ENCODE measurements at regions not wholly inside any gene's neighbourhood (a gene's known extent, or its start where the extent isn't known, plus 50 kb on each side); places are given as distances from the start of the nearest gene placed in this dataset.
"Not testable (repeated sequence)": the region's sequence is repeated elsewhere in the genome, so short reads cannot be mapped to it uniquely, and the experiment has no call there.

DNA sequence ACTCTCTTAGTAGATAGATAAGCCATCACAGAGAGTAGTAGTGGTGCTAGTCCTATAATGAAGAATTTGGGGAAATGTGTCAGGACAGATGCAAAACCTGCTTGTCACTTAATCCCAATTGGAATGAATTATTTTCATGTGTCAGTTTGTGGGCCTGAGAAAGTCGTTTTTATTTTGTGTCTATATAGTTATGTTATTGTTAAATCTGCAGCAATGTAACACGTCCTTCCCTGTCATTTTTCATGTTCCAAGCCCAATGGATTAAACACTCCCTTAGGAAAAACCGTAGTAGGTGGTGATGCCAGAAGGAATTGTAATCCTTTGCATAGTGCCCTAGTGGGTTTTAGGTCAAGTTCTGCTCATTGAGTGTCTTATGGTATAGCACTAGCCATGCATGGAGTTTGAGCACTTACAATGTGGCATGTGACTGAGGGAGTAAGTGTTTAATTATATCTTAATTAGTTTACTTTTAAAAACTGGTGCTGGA is 105.9 kb upstream of the PRSS16 start:
- 61 to 65% methylated on average over 3 of the region's 3 CpGs for WGBS, 2 donors
- no peaks in the 10 kb centered on the region for H3K27me3 ChIP-seq
- H3K9me3 ChIP-seq, result no peaks in the 10 kb centered on the region
- no peaks in the 10 kb centered on the region for H3K36me3 ChIP-seq
- no peak for TF ChIP-seq CTCF (IDR thresholded peaks at IDR 0.05)
- TF ChIP-seq POLR2A (IDR thresholded peaks at IDR 0.05), result no peak
- peaks cover 10 to 13% of the 10 kb centered on the region in 2 donors for H3K4me1 ChIP-seq
- H3K4me3 ChIP-seq (replicated peaks in 1 of 3), result no peak overlapping the region
- DNase-seq, result no peak
- intact Hi-C loops (cut with DNase I), result no loop called here
- no peak overlapping the region for H3K27ac ChIP-seq

- H3K9me3 ChIP-seq; H3K36me3 ChIP-seq; DNase-seq; H3K27me3 ChIP-seq; H3K27ac ChIP-seq; H3K4me3 ChIP-seq (replicated peaks in 1 of 3); intact Hi-C loops (cut with DNase I): not testable (repeated sequence)
- 94 to 99% methylated on average over 4 of the region's 4 CpGs for WGBS, 2 donors
- peaks cover 13 to 20% of the 10 kb centered on the region in 2 donors for H3K4me1 ChIP-seq
Observed at GRCh38 chr6:27143020-27143388, 104.5 kb upstream of the PRSS16 start.

GRCh38 chr6:27143474-27144026 is 104.0 kb upstream of the PRSS16 start:
- Histone ChIP-seq H3K4me3 (replicated peaks in 1 of 3) (no peak overlapping the region), H3K36me3 (no peaks in the 10 kb centered on the region), H3K9me3 (no peaks in the 10 kb centered on the region), H3K27ac (no peak overlapping the region), H3K27me3 (no peaks in the 10 kb centered on the region), H3K4me1 (peaks cover 13 to 20% of the 10 kb centered on the region in 2 donors)
- intact Hi-C loops (cut with DNase I), result no loop called here
- TF ChIP-seq CTCF (IDR thresholded peaks at IDR 0.05), result no peak
- no peak for TF ChIP-seq POLR2A (IDR thresholded peaks at IDR 0.05)
- no peak for DNase-seq
- WGBS, 2 donors, result 77 to 86% methylated on average over 2 of the region's 2 CpGs

DNA sequence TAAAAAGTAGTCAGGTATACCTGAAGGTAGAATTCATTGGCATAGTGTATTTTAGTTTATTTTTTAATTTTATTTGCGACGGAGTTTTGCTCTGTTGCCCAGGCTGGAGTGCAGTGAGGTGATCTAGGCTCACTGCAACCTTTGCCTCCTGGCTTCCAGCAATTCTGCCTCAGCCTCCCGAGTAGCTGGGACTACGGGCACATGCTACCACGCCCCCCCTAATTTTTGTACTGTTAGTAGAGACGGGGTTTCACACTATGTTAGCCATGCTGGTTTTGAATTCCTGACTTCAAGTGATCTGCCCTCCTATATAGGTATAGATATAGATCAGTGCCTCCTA is 102.8 kb upstream of the PRSS16 start:
- intact Hi-C loops (cut with DNase I), result no loop called here
- 22 to 25% methylated on average over 6 of the region's 6 CpGs for WGBS, 2 donors
- no peaks in the 10 kb centered on the region for H3K36me3 ChIP-seq
- no peaks in the 10 kb centered on the region for H3K9me3 ChIP-seq
- no peaks in the 10 kb centered on the region for H3K27me3 ChIP-seq
- no peak for DNase-seq
- peak overlapping the region in 1 of 3 donors; percentile 52 for H3K4me3 ChIP-seq (replicated peaks in 1 of 3)
- H3K4me1 ChIP-seq, result peaks cover 9 to 20% of the 10 kb centered on the region in 2 donors
- H3K27ac ChIP-seq, result no peak overlapping the region
- TF ChIP-seq CTCF (IDR thresholded peaks at IDR 0.05), result no peak
- TF ChIP-seq POLR2A (IDR thresholded peaks at IDR 0.05), result no peak

DNA sequence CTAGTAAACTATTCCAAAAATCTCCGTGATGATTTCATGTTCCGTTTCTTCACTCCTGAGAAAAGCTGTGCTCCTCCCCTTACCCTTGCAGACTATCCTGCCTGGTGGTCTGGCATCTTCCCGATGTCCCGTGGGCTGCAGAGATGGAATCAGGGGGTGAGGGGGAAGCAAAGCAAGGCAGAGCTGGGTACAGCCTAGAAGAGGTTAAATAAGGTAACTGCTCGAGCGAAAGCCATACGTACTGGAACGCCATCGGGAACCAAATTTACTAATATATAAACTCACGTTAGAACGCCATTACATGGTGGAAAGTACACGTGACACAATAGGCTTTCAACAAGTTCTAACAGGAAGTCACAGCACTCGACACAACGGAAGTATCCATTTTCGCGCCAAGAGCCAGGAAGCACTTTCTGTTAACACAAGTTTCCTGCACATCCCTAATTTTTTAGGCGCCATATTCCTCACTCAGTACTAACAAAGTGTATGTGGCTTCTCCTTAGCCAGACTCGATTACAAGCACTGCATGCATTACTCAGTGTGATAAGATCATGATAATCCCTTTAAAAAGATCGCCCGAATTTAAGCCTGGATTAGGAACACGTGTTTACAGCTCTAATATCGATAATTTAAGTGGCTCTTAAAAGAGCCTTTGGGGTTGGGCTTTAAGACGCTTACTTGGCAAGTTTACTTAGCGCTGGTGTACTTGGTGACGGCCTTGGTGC is 101.6 kb upstream of the PRSS16 start:
- peak overlapping the region; percentile 52 to 91 (median 62) for H3K4me3 ChIP-seq (replicated peaks in 1 of 3)
- DNase-seq, result peak; percentile 80 to 82
- no peaks in the 10 kb centered on the region for H3K36me3 ChIP-seq
- no peaks in the 10 kb centered on the region for H3K27me3 ChIP-seq
- intact Hi-C loops (cut with DNase I), result no loop called here
- peak overlapping the region; percentile 85 to 91 (median 90) for H3K27ac ChIP-seq
- TF ChIP-seq POLR2A (IDR thresholded peaks at IDR 0.05), result peak in 1 of 2 donors; percentile 73
- no peak for TF ChIP-seq CTCF (IDR thresholded peaks at IDR 0.05)
- H3K4me1 ChIP-seq, result peaks cover 8 to 20% of the 10 kb centered on the region in 2 donors
- no peaks in the 10 kb centered on the region for H3K9me3 ChIP-seq
- WGBS, 2 donors, result 0 to 1% methylated on average over 24 to 25 of the region's 25 CpGs

DNA sequence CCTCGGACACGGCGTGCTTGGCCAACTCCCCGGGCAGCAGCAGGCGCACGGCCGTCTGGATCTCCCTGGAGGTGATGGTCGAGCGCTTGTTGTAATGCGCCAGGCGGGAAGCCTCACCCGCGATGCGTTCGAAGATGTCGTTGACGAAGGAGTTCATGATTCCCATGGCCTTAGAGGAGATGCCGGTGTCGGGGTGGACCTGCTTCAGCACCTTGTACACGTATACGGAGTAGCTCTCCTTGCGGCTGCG is 101.1 kb upstream of the PRSS16 start:
- H3K4me3 ChIP-seq (replicated peaks in 1 of 3), result peak overlapping the region; percentile 52 to 91 (median 62)
- intact Hi-C loops (cut with DNase I); H3K36me3 ChIP-seq; H3K9me3 ChIP-seq; DNase-seq; H3K27me3 ChIP-seq: not testable (repeated sequence)
- 0% methylated on average over 1 to 18 of the region's 23 CpGs for WGBS, 2 donors
- peak overlapping the region; percentile 85 to 91 (median 90) for H3K27ac ChIP-seq
- H3K4me1 ChIP-seq, result peaks cover 8 to 20% of the 10 kb centered on the region in 2 donors

Data from thyroid gland (tissue), 4 donors.